HG02870 (cell line): ENCODE measurements at regions not wholly inside any gene's neighbourhood (a gene's known extent, or its start where the extent isn't known, plus 50 kb on each side); places are given as distances from the start of the nearest gene placed in this dataset.
"Not testable (repeated sequence)": the region's sequence is repeated elsewhere in the genome, so short reads cannot be mapped to it uniquely, and the experiment has no call there.

Experiments
- ATAC-seq: cut with Tn5 transposase; IDR thresholded peaks from one replicate; pipeline ENCODE4 v1.9.1; 2021; ENCODE audit warnings: mild to moderate bottlenecking, moderate library complexity; ENCODE audit not compliant: unreplicated experiment

DNA sequence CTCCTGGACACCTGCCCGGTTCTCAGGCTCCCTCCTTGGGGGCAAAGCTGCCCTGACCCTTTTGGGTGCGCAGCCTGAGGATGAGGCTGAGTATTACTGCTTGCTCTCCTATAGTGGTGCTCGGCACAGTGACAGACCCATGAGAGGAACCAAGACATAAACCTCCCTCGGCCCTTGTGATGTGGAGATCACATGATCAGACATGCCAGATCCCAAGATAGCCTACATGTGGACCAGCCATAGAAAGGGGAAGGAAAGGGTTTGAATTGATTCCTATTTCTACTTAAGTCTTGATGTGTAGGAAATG lies 125.3 kb downstream of the VPREB1 start:
- no peak for ATAC-seq

GRCh38 chr22:22371031-22371541 lies 126.5 kb downstream of the VPREB1 start:
- ATAC-seq: no peak

DNA sequence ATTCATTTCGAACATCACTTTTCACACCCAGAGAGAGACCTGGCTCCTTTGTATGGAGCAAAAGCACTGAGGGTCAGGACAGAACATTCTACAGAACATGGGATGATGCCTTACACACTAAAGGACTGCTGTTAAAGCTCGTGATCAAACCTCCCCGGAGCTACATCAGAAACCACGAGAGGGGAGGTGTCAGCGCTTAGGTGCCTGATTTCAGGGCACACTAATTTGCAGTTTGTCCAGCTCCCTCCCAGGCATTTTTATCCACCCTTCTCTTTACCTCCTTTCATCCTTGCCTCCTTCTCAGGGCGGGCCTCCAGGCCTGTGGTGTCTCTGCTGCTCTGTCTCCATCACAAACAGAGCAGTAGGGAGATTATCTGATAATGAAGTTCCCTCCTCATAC lies 127.5 kb downstream of the VPREB1 start:
- no peak for ATAC-seq

- no peak for ATAC-seq
Measured at GRCh38 chr22:22374163-22374562, 129.6 kb downstream of the VPREB1 start.

GRCh38 chr22:22374579-22374978 lies 130.0 kb downstream of the VPREB1 start:
- no peak for ATAC-seq

DNA sequence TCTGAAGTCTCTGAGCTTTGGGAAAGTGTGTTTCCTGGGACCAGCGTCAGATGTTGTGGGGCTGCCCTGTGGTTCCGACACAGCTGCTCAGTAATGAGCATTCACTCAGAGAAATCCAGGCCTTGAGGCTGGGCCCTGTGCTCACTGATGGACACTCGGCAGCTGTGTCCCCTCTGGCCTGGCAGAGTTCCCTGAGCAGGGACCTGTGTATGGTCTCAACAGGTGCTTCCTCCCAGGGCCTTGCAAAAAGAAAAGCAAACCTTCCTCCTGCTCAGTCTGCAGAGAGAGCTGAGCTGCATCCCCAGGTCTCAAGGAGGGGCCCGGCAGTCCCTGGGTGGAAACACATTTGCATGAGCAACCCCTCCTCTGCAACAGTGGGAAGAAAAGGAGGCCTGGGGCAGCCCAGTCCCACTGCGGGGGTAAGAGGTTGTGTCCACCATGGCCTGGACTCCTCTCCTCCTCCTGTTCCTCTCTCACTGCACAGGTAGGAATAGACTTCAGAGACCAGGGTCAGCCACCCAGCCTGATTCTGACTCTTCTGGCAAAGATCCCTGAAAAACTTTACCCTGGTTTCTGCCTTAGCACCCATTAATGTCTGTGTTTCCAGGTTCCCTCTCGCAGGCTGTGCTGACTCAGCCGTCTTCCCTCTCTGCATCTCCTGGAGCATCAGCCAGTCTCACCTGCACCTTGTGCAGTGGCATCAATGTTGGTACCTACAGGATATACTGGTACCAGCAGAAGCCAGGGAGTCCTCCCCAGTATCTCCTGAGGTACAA lies 131.2 kb downstream of the VPREB1 start:
- ATAC-seq: no peak

- ATAC-seq: no peak
Measured at GRCh38 chr22:22376352-22376706, 131.7 kb downstream of the VPREB1 start.

GRCh38 chr22:22376884-22377283 lies 131.7 kb downstream of the ZNF280B start:
- not testable (repeated sequence) for ATAC-seq

DNA sequence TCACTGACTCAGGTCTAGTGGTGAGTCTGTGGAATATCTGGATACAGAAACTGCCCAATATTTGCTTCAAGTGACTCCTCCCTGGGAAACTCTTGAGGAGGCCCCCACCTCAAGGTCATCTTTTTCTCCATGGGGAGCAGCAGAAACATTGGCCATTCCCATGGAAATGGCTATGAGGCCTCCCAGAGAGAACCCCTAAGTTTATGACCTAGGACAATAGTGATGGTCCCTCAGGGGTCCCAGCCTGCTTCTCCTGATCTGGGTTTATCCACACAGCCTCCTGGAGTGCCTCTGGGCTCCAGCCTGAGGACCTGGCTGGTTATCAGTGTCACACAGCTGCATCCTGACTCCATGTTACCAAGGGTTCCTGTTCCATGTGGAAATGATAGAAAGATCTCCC lies 131.2 kb downstream of the ZNF280B start:
- ATAC-seq: no peak

- ATAC-seq: no peak
Measured at GRCh38 chr22:22378446-22379415, 129.8 kb downstream of the ZNF280B start.

- ATAC-seq: no peak
Measured at GRCh38 chr22:22380098-22381030, 128.2 kb downstream of the ZNF280B start.

- not testable (repeated sequence) for ATAC-seq
Measured at GRCh38 chr22:22381292-22381691, 127.2 kb downstream of the ZNF280B start.

DNA sequence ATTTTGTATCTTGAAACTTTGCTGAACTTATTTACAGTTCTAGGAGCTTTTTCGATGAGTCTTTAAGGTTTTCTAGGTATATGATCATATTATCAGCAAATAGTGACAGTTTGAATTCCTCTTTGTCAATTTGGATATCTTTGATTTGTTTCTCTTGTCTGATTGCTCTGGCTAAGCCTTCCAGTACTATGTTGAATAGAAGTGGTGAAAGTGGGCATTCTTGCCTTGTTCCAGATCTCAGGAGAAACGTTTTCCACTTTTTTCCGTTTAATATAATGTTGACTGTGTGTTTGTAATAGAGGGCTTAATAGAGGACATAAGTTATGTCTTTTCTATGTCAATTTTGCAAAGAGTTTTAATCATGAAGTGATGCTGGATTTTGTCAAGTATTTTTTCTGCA lies 124.3 kb downstream of the ZNF280B start:
- ATAC-seq: no peak

- no peak for ATAC-seq
Measured at GRCh38 chr22:22384668-22385244, 123.8 kb downstream of the ZNF280B start.

GRCh38 chr22:22386602-22387385 lies 121.7 kb downstream of the ZNF280B start:
- no peak for ATAC-seq

- no peak for ATAC-seq
Measured at GRCh38 chr22:22387386-22387736, 121.2 kb downstream of the ZNF280B start.

- no peak for ATAC-seq
Measured at GRCh38 chr22:22388090-22388489, 120.5 kb downstream of the ZNF280B start.

DNA sequence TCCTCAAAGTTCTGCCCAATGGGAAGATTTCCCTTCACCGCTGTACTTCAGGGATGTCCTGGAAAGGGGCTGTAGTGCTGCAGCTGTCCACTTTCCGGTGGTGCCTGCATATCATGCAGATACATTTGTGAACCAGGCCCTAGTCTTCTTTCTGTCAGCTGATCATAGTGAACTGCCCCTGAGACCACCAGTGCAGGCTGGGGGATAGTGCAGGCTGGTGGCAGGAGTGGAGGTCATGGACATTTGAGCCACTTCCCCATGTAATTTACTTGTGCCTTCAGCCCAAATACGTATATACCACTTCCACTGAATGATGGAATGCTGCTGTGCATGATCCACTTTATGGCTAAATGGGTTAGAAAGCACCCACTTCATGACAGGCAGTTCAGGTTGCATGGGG lies 120.0 kb downstream of the ZNF280B start:
- no peak for ATAC-seq

DNA sequence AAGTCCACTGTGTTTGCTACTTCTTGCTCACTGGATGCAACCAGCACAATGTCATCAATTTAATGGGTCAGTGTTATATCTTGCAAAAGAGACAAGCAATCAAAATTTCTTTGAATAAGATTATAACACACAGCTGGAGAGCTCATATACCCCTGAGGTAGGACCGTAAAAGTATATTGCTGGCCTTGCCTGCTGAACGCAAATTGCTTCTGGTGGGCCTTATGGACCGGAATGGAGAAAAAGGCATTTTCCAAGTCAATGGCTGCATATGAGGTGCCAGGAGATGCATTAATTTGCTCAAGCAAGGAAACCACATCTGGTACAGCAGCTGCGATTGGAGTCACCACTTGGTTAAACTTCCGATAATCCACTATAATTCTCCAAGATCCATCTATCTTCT lies 119.1 kb downstream of the ZNF280B start:
- no peak for ATAC-seq

DNA sequence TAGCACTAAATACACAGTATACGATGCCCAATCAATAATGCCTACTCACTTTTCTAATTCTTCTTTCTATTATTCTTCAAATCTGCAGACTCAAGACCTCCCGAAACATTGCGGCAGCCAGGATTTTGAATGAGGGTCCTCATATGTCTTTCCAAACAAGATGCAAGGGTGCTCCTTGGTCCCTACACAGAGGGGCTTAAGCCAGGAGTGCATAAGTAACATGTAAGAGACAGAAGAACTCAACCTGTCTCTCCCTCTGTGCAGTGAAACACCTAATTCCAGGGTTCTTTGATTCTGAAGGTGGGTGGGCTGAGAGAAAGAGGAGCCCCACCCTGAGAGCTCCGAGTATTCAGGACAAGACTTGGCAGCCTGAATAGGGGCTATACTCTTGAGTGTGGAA lies 117.6 kb downstream of the ZNF280B start:
- no peak for ATAC-seq
